Cardiac septum (tissue), 1 donor: ENCODE measurements at regions not wholly inside any gene's neighbourhood (a gene's known extent, or its start where the extent isn't known, plus 50 kb on each side); places are given as distances from the start of the nearest gene placed in this dataset.

Experiments used
- DNase-seq: peaks from one replicate; pipeline ENCODE4 v3.0.0-alpha.2; 2020; ENCODE audit warnings: low spot score
- intact Hi-C: fragments of 100-400 bp; cut with DNase I; formaldehyde crosslinking; loops from one replicate; pipeline ENCODE4 v1.14.0; 2022
- donor health status: DM: no; HTN: no; CAD: no.

DNA sequence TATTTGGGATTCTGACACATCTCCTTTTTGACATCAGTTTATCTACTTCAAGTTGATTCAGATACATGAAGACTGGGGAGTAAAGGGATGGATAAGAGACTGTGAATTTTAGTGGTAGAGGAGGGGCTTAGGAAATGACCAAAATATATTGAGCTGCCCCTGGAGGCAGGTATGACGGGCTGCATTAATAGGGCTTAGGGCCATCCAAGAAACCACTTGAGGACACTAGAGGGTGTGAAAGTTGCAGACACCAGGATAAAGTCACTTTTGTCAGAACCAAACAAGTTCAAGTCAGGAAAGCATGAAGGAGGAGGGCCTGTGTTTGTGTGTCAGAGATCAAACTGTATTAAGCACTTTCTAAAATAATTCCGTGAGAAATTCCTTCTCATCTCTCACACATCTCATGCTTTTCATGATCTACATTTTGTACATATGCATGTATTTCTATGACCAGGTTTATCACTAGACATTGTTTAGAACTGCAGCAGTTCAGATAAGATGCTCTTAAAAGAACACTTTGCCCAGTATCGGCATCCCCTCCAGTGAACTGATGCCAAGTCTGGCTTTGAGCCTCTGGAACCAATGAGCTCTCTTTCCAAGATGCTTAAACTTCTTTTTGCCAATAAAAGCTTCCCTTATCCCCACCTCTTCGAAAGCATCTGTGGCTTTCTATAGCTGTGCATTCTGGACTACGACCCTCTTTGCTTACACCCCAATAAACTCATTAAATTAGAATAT, 136.9 kb downstream of the SLC38A1 start:
- intact Hi-C loops, result no loop called here
- no peak for DNase-seq

DNA sequence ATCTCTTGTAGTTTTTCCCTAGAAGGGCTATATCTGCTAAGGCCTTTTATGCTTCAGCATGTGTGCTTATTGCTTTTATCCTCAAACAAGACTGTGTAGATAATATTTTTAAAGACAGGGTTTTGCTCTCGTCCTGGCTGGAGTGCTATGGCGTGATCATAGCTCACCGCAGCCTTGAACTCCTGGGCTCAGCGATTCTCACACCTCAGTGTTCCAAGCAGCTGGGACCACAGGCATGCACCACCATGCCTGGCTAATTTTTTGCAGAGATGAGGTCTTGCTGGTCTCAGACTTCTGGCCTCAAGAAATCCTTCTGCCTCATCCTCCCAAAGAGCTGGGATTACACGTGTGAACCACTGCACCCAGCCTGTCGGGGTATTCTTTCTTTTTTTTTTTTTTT, 137.3 kb upstream of the SCAF11 start:
- DNase-seq, result no peak
- intact Hi-C loops, result loop anchor here (5.0 to 10.0 kb wide), 3 partner anchors 135 to 547 kb away; partner anchors contain the start of gene SCAF11

DNA sequence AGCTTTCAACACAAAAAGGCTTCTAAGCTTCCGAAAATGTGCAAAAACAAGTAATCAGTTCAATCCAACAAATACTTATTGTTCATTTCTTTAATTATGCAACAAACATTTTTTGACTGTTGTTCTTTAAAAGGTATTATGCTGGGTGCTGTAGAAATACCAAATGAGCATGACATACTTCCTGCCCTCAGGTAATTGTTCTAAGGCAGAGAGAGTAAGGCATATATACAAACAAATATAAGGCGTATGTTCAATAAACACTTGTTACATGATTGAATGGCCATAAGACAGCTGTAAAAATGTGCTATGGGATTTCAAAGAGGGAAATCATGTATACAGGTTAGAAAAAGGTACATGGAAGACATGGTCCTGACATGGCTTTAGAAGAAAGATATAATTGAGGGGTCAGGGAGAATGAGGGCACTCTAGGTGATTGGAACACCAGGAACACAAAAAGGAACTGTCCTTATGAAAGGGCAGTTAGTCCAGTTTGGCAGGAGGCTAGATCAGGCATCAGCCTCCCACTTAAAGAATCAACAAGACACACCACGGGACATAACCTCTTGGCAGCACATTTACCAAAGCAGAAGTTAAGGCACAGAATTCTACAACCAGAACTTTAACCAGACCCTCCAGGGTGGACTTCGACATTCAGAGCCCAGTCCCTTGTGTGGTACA, 135.8 kb upstream of the SCAF11 start:
- intact Hi-C loops, result loop anchor here (5.0 to 10.0 kb wide), 3 partner anchors 134 to 549 kb away; partner anchors contain the start of gene SCAF11
- no peak for DNase-seq

DNA sequence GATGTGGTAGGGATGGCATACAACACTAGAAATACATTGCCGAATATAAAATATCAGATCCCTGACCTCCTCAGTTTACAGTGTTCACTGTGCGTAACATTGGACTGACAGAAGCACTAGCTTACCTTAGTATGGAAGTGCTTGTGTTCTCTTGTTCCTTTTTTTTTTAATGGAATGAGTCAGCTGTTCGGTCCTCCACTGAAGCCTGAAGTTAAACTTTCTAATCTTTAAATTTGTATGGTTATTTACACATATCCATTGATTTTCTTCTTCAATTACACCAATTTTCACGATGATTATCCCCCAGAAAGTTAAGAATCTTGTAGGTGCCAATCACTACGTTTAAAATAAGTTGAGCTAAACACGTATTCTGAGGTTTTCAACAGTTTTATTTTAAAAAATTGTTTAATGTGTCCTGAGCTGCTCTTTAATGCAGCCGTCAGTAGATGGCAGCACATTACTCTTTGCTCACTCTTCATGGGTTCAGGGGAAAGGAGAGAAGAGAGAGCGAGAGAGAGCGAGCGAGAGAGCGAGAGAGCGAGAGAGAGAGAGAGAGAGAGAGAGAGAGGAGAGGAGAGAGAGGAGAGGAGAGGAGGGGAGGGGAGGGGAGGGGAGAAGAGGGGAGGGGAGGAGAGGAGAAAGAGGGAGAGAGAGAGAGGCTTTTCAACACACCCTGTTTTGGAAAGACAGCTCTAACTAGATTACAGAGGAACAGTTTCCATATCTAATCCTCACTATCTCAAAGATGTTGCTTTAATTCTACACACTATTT, 134.7 kb upstream of the SCAF11 start:
- intact Hi-C loops, result loop anchor here (5.0 to 10.0 kb wide), 3 partner anchors 133 to 550 kb away; partner anchors contain the start of gene SCAF11
- no peak for DNase-seq

DNA sequence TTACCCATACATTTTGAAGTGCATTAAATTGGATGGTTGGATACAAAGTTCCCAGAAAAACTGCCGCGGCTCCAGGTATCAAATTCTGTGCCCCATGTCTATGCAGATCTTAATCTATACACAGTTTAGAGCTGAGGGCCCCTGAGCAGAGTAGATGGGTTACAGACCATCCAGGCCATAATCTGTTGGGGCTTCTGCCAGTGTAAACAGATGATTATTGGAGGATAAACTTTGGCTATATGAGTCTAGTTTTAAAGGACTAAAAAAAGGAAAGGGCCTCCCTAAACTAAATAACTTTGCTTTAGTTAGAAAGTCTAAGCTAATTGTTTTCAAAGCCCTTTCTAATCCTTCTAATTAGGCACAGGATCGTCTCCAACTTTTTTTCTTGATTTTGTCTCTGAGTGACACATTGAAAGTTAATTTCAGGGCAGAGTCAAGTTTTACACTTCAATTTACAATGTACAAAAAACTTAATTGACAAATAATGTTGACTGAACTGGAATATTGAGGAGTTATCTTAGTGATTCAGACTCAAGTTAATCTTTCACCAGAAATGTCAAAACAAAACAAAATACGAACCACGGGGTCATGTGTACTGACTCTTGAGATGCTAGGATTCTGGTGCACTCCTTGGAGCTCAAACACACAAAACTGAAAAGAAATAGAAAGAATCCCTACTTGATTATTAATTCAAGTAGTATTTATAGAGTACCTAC, 133.9 kb upstream of the SCAF11 start:
- intact Hi-C loops, result loop anchor here (10.0 kb wide), 2 partner anchors 181 to 551 kb away; no protein-coding TSS in a partner anchor
- no peak for DNase-seq

DNA sequence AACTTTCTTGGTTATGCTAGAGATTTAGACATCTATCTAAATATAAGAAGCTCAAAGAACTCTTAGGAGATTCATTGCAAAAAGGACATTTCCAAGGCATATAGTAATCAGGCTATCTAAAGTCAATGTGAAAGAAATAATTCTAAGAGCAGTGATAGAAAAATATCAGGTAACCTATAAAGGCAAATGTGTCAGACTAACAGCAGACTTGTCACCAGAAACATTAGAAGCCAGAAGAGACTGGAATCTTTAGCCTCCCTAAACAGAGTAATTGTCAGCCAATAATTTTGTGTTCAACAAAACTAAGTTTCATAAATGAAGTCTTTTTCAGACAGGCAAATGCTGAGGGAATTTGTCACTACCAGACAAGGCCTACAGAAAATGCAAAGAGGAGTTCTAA, 122.0 kb upstream of the SCAF11 start:
- intact Hi-C loops, result no loop called here
- no peak for DNase-seq

DNA sequence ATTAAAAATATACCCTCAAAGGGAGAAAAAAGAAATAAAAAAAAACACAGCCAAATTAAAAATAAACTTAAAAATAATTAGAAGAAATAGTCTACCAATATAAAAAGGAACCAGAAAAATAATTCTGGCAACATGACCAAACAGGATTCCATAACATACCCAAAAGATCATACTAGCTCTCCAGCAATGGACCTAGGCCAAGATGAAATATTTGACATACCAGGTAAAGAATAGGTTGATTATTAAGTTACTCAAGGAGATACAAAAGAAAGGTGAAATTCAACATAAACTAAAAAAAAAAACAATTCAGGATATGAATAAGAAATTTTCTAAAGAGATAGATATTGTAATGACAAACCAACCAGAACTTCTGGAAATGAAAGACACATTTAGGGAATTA, 121.3 kb upstream of the SCAF11 start:
- intact Hi-C loops, result no loop called here
- DNase-seq, result no peak

DNA sequence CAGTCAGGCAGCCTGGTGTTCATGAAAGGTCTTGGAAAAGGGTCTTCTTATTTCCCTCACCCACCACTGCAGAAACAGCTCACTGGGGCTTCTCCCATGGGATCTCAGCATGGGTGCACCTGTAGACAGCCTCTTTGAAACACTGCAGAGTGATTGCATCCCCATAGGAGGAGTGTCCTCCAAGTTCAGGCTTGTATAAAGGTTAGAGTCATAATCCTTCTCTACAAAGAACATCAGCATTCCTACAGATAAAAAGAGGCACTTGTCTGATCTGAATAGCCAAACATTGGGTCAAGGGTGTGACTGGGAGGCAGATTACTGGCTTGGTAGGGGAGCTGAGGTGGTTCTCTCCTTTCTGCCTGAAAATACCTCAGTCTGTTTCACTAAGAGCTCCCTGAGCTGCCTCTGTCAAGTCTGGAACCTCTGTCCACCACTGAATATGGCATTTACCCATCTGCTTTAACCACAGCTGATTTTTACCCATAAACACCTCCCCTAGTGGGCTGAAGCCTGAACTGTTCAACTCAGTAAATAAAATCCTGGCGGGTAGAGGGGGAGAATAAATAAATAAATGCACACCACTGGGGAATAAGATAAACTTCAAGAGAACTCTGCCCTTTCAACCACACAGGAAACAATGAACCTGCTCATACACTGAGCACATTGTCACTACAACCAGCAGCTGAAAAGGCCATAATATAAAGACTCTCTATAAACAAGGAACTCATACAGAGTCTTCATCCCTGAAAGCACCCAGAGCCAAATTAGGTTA, 120.7 kb upstream of the SCAF11 start:
- intact Hi-C loops, result no loop called here
- no peak for DNase-seq

DNA sequence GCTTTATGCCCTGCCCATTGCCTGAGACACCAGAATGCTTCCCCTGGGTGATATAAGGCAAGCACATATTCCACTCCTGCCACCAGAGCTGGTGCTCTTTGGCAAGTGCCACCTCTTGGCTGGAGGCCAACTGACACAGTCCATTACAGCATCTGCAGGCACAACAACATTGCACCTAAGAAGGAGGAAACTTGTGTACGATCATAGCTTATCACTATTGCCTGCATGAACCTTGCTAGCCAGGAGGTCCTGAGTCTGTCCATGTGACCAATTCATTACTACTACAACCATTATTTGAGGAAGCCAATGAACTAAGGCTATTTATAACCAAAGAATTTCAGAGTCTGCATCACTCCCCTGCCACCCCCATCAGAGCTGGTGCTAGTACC, 119.8 kb upstream of the SCAF11 start:
- no peak for DNase-seq
- intact Hi-C loops, result no loop called here

DNA sequence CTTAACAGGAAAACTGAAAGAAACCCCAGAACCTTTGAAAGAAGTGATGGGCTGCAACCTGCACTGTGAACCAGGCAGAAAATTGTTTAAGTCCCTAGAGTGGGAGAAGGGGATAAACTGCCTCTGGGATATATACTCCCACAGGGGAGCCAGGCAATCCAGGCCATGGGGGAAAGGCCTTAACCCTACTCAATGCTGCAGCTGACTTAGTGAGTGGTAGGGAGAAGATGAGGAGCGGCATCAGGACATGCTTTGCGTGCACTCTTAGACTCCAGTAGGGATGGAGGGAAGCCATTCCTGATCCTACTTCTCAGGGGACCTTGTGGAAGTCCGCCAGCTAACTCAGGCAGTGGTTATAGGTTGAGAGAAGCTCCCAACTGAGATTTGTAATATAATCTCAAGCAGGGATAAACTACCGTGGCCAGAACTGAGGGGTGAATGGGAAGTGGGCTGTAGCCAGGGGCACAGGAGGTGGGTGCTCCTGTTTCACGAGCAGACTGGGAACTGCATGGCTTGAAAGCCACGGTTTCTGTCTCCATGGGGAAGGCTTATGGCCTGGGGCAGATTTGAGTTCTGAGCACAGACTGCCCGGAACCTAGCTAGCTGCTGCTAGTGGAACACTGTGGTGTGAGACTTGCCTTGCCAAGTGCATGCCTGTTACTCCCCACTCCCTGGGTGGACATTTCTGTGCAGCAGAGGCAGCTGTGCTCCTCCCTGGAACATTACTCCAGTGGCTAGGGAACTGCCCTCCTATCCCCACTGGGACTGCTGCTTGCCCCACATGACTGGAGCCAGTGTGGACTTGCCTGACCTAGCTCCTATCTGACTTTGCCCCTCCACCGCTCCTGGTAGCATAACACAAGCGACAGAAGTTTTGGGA, 119.2 kb upstream of the SCAF11 start:
- DNase-seq, result no peak
- intact Hi-C loops, result no loop called here

DNA sequence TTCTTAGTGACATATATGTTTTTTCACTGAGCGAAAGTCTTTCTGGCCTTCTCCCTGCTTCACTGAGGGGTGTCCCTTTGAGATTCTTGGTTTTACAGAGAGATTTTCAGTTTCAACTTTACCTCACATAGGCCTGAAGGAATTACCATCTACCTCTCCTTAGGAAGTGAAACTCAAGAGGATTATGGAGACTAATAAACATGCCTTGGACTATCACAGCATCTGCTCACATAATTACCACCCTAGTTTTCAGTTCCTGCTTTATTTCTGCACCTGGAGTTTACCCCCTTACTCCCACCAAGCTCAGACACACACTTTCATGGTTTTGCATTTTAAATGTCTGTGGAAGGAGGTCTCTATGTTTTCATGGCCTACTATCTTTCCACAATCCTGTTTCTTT, 118.3 kb upstream of the SCAF11 start:
- intact Hi-C loops, result no loop called here
- no peak for DNase-seq

DNA sequence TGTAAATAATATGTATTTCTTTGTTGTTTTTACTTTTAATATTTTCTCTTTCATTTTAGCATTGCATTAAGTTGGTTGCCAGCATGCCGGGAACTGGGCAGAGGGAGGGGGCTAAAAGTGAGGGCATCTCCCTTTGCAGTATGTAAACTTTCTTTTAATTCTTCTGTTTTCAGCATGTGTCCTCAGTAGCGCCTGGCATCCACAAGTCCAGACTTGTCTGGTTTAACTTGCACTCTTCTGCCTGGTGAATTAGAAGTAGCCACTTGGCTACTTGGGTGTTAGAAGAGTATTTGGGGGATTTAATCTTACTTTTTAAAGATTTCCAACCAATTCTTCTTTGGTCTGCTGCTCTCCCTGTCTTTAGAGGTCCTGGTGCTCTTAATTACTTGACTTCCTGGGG, 117.2 kb upstream of the SCAF11 start:
- intact Hi-C loops, result no loop called here
- no peak for DNase-seq

DNA sequence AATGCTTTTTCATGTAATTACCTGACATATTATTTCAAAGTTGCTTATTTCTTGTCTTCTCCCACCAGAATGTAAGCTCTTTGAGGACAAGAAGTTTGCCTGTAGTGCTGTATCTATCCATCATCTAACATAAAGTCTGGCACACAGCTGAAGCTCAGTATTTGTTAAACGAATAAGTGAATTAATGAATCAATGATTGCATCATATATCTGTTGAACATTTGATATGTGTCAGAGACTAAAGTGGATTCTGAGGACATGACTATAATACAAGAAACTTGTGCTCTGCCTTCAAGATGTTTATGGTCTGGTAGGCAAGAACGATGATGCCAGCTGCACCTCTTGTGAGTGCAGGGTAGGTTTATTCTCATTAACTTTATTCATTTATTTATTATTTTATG, 115.4 kb upstream of the SCAF11 start:
- DNase-seq, result no peak
- intact Hi-C loops, result no loop called here

DNA sequence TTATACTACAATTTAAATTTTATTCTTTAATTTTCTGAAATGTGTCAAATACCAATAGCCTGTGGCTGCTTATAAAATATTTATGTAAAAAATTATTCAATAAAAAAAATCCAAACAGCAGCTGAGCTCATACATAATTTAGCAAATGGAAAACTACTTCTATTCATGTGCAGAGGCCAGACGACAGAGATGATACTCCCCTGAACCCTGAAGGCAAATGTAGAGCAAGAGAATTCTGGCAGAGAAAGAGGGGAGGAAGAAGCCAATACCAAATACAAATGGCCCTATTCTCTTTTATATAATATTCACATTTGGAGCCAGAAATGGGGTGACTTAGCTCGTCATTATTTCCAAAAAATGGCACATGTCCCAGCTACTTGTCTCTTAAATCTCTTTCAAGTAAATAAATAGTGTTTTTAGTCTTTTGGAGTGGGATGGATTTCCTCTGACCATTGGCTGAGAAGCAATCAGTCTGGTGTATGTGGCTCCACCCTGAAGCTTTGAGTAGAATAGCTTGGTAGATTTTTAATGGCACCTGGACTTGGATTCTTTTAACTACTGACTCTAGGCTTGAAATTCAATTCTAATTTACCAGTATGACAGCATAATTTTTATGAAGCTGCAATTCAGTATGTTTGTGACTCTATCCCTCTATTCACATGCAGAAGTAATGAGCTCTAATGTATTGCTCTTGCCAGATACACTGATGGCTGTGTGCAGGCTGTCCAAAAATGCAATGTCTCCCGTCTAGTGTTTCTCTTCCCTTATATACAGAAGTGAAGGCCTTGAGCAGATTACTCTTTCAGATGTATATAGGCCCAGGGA, 113.4 kb upstream of the SCAF11 start:
- intact Hi-C loops, result no loop called here
- DNase-seq, result no peak

DNA sequence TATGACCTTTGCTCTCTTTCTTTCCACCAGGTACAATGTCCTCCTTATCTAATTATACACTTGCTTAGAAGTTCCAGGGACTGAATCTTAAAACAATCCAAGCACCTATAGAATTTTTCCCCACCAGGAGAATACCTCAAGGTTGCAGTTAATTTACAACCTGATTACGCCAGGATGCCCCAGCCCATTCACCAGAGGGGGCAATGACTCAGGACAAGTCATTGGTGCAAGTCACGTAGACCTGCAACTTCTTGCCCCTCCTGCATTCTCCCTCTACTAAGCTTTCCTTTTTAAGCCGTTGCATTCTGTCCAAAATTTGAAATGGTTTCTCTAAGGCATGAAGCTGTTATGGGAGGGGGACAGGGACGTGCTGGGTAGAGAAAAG, 111.1 kb upstream of the SCAF11 start:
- no peak for DNase-seq
- intact Hi-C loops, result no loop called here

DNA sequence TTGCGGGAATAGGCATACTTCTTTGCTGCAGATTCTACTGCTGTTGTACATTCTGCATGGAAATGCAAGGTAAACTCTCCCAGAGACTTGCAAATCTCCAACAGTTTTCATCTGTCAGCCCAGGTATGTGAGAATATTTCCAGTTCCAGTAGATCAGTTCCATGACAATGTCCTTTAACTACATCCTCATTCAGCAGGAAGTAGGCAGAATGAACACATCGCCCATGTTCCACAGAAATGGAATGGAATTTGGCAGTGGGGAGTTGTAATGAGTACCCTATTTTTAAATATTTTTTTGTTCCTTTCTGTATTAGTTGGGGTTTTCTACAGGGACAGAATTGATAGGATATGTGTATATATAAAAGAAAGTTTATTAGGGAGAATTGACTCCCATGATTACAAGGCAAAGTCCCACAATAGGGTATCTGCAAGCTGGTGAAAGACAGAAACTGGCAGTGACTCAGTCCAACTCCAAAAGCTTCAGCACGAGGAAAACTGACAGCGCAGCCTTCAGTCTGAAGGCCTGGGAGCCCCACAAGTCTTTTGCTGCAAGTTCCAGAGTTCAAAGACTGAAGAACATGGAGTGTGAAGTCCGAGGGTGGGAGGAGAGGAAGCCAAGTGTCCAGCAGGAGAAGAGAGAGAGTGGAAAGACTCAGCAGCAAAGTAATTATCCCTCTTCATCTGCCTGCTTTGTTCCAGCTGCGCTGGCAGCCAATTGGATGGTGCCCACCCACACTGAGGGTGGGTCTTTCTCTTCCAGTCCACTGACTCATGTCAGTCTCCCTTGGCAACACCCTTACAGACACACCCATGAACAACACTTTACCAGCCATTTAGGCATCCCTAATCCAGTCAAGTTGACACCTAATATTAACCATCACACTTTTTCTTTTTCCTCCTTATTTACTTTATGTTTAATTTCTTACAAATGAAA, 110.4 kb upstream of the SCAF11 start:
- DNase-seq, result no peak
- intact Hi-C loops, result no loop called here
